ENCODE measurements at regions not wholly inside any gene's neighbourhood (a gene's known extent, or its start where the extent isn't known, plus 50 kb on each side); places are given as distances from the start of the nearest gene placed in this dataset.

- H3K27ac ChIP-seq = no peak overlapping the region
- no peak for TF ChIP-seq CTCF (conservative IDR thresholded peaks at IDR 0.05)
These were observed 85.7 kb upstream of the SERP2 start for GRCh38 chr13:44287958-44288357.

GRCh38 chr13:44292545-44292944 is 81.1 kb upstream of the SERP2 start:
- no peak overlapping the region for H3K27ac ChIP-seq
- no peak for TF ChIP-seq CTCF (conservative IDR thresholded peaks at IDR 0.05)

- TF ChIP-seq CTCF (conservative IDR thresholded peaks at IDR 0.05) = no peak
These were observed 80.2 kb upstream of the SERP2 start for GRCh38 chr13:44293374-44293773.

GRCh38 chr13:44293908-44294735 is 79.5 kb upstream of the SERP2 start:
- no peak for TF ChIP-seq CTCF (conservative IDR thresholded peaks at IDR 0.05)
- H3K27ac ChIP-seq = no peak overlapping the region

More at GRCh38 chr13:44293374-44293773, 80.2 kb upstream of the SERP2 start:
- no peak overlapping the region for H3K27ac ChIP-seq

GRCh38 chr13:44294876-44295275 is 78.7 kb upstream of the SERP2 start:
- no peak overlapping the region for H3K27ac ChIP-seq
- TF ChIP-seq CTCF (conservative IDR thresholded peaks at IDR 0.05) = no peak

GRCh38 chr13:44296856-44297255 is 76.8 kb upstream of the SERP2 start:
- no peak for TF ChIP-seq CTCF (conservative IDR thresholded peaks at IDR 0.05)
- H3K27ac ChIP-seq = no peak overlapping the region

GRCh38 chr13:44298314-44298713 is 75.3 kb upstream of the SERP2 start:
- no peak overlapping the region for H3K27ac ChIP-seq
- TF ChIP-seq CTCF (conservative IDR thresholded peaks at IDR 0.05) = no peak

Data from VCaP (cell line).